ENCODE measurements at regions not wholly inside any gene's neighbourhood (a gene's known extent, or its start where the extent isn't known, plus 50 kb on each side); places are given as distances from the start of the nearest gene placed in this dataset.

- no peak for TF ChIP-seq CTCF (IDR thresholded peaks at IDR 0.05)
- H3K36me3 ChIP-seq (ENCODE audit: control insufficient read depth, insufficient read depth, low read length) = no peaks in the 10 kb centered on the region
- no peak overlapping the region for H3K4me3 ChIP-seq (ENCODE audit: low read depth, low read length)
- H3K27ac ChIP-seq = no peak overlapping the region
- no peak overlapping the region for H3K4me2 ChIP-seq (ENCODE audit: low read length)
- no peak overlapping the region for H2AFZ ChIP-seq
- no peaks in the 10 kb centered on the region for H3K9me3 ChIP-seq (ENCODE audit: control insufficient read depth, low read length)
- no peak overlapping the region for H3K9ac ChIP-seq
- H3K27me3 ChIP-seq (ENCODE audit: control insufficient read depth, insufficient read depth, low read length) = no peaks in the 10 kb centered on the region
- no peaks in the 10 kb centered on the region for H3K4me1 ChIP-seq
- H3K79me2 ChIP-seq = no peaks in the 10 kb centered on the region
Observed at GRCh38 chr7:10138087-10138854, 835.4 kb upstream of the PHF14 start.

DNA sequence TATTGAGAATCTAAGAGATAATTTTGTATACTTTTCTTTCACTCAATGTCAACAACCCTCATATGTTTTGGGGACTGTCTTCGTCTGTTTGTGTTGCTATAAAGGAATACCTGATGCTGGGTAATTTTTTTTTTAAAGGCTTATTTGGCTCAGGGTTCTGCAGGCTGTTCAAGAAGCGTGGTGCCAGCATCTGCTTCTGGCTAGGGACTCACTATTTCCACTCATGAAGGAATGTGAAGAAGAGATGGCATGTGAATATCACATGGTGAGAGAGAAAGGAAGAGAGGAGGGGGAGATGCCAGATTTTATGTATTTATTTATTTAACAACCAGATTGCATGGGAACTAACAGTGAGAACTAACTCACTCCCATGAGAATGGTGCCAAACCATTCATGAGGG is 827.4 kb upstream of the PHF14 start:
- Histone ChIP-seq H3K27ac (no peak overlapping the region), H2AFZ (no peak overlapping the region), H3K9me3 (ENCODE audit: control insufficient read depth, low read length) (no peaks in the 10 kb centered on the region), H3K36me3 (ENCODE audit: control insufficient read depth, insufficient read depth, low read length) (no peaks in the 10 kb centered on the region), H3K79me2 (no peaks in the 10 kb centered on the region), H3K9ac (no peak overlapping the region), H3K4me3 (ENCODE audit: low read depth, low read length) (no peak overlapping the region), H3K27me3 (ENCODE audit: control insufficient read depth, insufficient read depth, low read length) (no peaks in the 10 kb centered on the region), H3K4me2 (ENCODE audit: low read length) (no peak overlapping the region), H3K4me1 (no peaks in the 10 kb centered on the region)
- no peak for TF ChIP-seq CTCF (IDR thresholded peaks at IDR 0.05)

- H3K4me3 ChIP-seq (ENCODE audit: low read depth, low read length) = no peak overlapping the region
Observed at GRCh38 chr7:10156972-10157371, 816.7 kb upstream of the PHF14 start.

DNA sequence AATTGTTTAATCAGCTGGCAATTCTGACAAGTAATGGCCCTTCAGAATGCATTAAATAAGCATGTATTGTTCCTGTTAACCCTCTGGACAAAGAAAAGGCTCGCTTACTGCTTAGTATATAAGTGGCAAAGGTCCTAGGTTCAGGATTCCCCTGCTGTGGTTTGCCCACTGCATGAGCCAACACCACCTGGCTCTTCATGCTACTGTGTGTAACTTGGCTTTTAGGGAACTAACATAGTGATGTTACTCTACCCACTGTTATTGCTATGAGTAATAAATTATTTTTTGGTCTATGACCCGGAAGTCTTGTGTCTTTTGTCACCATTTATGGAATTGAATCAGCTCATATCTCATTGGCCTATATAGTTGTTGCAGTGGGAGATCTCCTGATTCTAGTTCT is 791.7 kb upstream of the PHF14 start:
- Histone ChIP-seq H3K36me3 (ENCODE audit: control insufficient read depth, insufficient read depth, low read length) (no peaks in the 10 kb centered on the region), H3K9me3 (ENCODE audit: control insufficient read depth, low read length) (no peaks in the 10 kb centered on the region), H3K27ac (no peak overlapping the region), H3K4me3 (ENCODE audit: low read depth, low read length) (no peak overlapping the region), H3K4me1 (no peaks in the 10 kb centered on the region), H3K27me3 (ENCODE audit: control insufficient read depth, insufficient read depth, low read length) (no peaks in the 10 kb centered on the region), H3K79me2 (no peaks in the 10 kb centered on the region), H3K9ac (no peak overlapping the region), H2AFZ (no peak overlapping the region), H3K4me2 (ENCODE audit: low read length) (no peak overlapping the region)
- TF ChIP-seq CTCF (IDR thresholded peaks at IDR 0.05) = no peak

More at GRCh38 chr7:10156972-10157371, 816.7 kb upstream of the PHF14 start:
- no peaks in the 10 kb centered on the region for H3K27me3 ChIP-seq (ENCODE audit: control insufficient read depth, insufficient read depth, low read length)
- TF ChIP-seq CTCF (IDR thresholded peaks at IDR 0.05) = no peak
- H2AFZ ChIP-seq = no peak overlapping the region
- H3K4me2 ChIP-seq (ENCODE audit: low read length) = no peak overlapping the region
- H3K9ac ChIP-seq = no peak overlapping the region
- H3K9me3 ChIP-seq (ENCODE audit: control insufficient read depth, low read length) = no peaks in the 10 kb centered on the region
- H3K4me1 ChIP-seq = no peaks in the 10 kb centered on the region
- H3K79me2 ChIP-seq = no peaks in the 10 kb centered on the region
- H3K27ac ChIP-seq = no peak overlapping the region
- no peaks in the 10 kb centered on the region for H3K36me3 ChIP-seq (ENCODE audit: control insufficient read depth, insufficient read depth, low read length)

DNA sequence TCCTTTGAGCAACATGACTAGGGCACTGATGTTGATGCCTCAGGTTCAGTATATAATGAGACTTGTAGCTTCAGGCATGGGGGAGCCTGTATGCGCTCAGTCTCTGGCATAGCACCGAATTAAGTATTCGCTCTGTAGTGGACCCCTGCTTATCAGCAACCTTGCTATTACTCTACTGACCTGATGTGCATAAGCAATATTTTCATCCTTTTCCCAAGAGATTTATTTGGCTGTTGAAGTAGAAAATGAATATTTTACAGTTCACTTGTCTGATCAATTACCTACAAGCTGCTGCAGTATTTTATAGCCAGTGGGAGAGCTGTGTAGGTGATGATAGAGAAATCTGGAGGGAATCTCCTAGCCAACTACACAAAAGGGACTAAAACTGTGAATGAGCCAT is 781.6 kb upstream of the PHF14 start:
- no peaks in the 10 kb centered on the region for H3K27me3 ChIP-seq (ENCODE audit: control insufficient read depth, insufficient read depth, low read length)
- H3K79me2 ChIP-seq = no peaks in the 10 kb centered on the region
- H3K27ac ChIP-seq = no peak overlapping the region
- H2AFZ ChIP-seq = no peak overlapping the region
- no peaks in the 10 kb centered on the region for H3K4me1 ChIP-seq
- H3K36me3 ChIP-seq (ENCODE audit: control insufficient read depth, insufficient read depth, low read length) = no peaks in the 10 kb centered on the region
- H3K9me3 ChIP-seq (ENCODE audit: control insufficient read depth, low read length) = no peaks in the 10 kb centered on the region
- TF ChIP-seq CTCF (IDR thresholded peaks at IDR 0.05) = no peak
- H3K4me2 ChIP-seq (ENCODE audit: low read length) = no peak overlapping the region
- H3K9ac ChIP-seq = no peak overlapping the region
- H3K4me3 ChIP-seq (ENCODE audit: low read depth, low read length) = no peak overlapping the region

Data from parathyroid adenoma (tissue), 2 donors.